ENCODE measurements at regions not wholly inside any gene's neighbourhood (a gene's known extent, or its start where the extent isn't known, plus 50 kb on each side); places are given as distances from the start of the nearest gene placed in this dataset.

GRCh38 chr15:37339856-37340255 is 239.5 kb upstream of the MEIS2 start:
- Histone ChIP-seq H4K91ac (ENCODE audit: low read depth, low read length) (no peak overlapping the region), H3K27me3 (ENCODE audit: insufficient read depth, low read length) (no peaks in the 10 kb centered on the region), H2BK120ac (ENCODE audit: insufficient read depth, low read length, poor library complexity) (no peak overlapping the region), H3K36me3 (ENCODE audit: control insufficient read depth in 1 of 2, insufficient read depth in 2 of 2, low read length in 2 of 2) (no peaks in the 10 kb centered on the region), H3K4me2 (ENCODE audit: low read length) (no peak overlapping the region), H2AK5ac (ENCODE audit: low read length) (no peak overlapping the region), H3K4ac (ENCODE audit: low read depth, low read length) (no peak overlapping the region), H3K4me3 (ENCODE audit: low read depth, low read length) (no peak overlapping the region), H3K23ac (ENCODE audit: low read length) (no peak overlapping the region), H2BK5ac (ENCODE audit: low read depth, low read length, poor library complexity) (no peak overlapping the region), H3K79me2 (ENCODE audit: control insufficient read depth, insufficient read depth, low read length, poor library complexity) (no peaks in the 10 kb centered on the region), H3K27ac (ENCODE audit: low read depth, low read length) (no peak overlapping the region), H4K8ac (ENCODE audit: low read depth, low read length) (no peak overlapping the region), H3K4me1 (ENCODE audit: control insufficient read depth in 1 of 2, insufficient read depth in 2 of 2, low read length in 2 of 2) (no peaks in the 10 kb centered on the region), H3K18ac (ENCODE audit: low read length) (no peak overlapping the region), H3K79me1 (ENCODE audit: low read length) (no peaks in the 10 kb centered on the region), H2AFZ (ENCODE audit: insufficient read depth, low read length, poor library complexity) (no peak overlapping the region), H3K14ac (ENCODE audit: low read length) (no peak overlapping the region), H3K9ac (ENCODE audit: low read length) (no peak overlapping the region), H3K9me3 (ENCODE audit: insufficient read depth, low read depth, low read length) (no peaks in the 10 kb centered on the region), H2BK12ac (ENCODE audit: low read length) (no peak overlapping the region), H4K12ac (ENCODE audit: low read depth, low read length) (no peak overlapping the region)
- DNase-seq = no peak
- no CpG with 5 or more reads among the region's 3 CpGs for WGBS (ENCODE audit: extremely low coverage, insufficient coverage, insufficient read length)

DNA sequence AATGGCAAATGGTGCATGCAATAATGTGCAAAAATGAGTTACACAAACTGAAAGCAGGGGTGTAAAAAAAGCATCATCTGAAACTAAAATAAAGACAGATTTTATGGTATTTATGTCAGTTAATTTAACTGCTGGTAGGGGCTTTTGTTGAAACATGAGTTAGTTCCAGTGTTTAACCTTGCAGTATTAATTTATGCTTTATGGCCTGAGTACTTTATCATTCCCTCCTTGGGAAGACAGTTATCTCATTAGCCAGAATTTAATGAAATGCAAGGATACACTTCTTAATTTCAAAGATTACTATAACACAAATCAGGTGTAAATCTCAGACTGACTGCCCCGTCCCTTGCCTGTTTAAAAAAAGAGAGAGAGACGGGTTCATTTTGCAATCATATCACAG is 240.1 kb upstream of the MEIS2 start:
- DNase-seq = no peak
- no peaks in the 10 kb centered on the region for H3K79me1 ChIP-seq (ENCODE audit: low read length)
- H3K4me3 ChIP-seq (ENCODE audit: low read depth, low read length) = no peak overlapping the region
- no CpG with 5 or more reads among the region's 2 CpGs for WGBS (ENCODE audit: extremely low coverage, insufficient coverage, insufficient read length)
- H3K14ac ChIP-seq (ENCODE audit: low read length) = no peak overlapping the region
- no peak overlapping the region for H3K18ac ChIP-seq (ENCODE audit: low read length)
- H4K8ac ChIP-seq (ENCODE audit: low read depth, low read length) = no peak overlapping the region
- H3K27ac ChIP-seq (ENCODE audit: low read depth, low read length) = no peak overlapping the region
- H4K91ac ChIP-seq (ENCODE audit: low read depth, low read length) = no peak overlapping the region
- H3K4me2 ChIP-seq (ENCODE audit: low read length) = no peak overlapping the region
- H2BK12ac ChIP-seq (ENCODE audit: low read length) = no peak overlapping the region
- H2AK5ac ChIP-seq (ENCODE audit: low read length) = no peak overlapping the region
- no peaks in the 10 kb centered on the region for H3K27me3 ChIP-seq (ENCODE audit: insufficient read depth, low read length)
- no peak overlapping the region for H4K12ac ChIP-seq (ENCODE audit: low read depth, low read length)
- no peak overlapping the region for H3K9ac ChIP-seq (ENCODE audit: low read length)
- no peak overlapping the region for H3K4ac ChIP-seq (ENCODE audit: low read depth, low read length)
- no peak overlapping the region for H2AFZ ChIP-seq (ENCODE audit: insufficient read depth, low read length, poor library complexity)
- H2BK5ac ChIP-seq (ENCODE audit: low read depth, low read length, poor library complexity) = no peak overlapping the region
- no peaks in the 10 kb centered on the region for H3K9me3 ChIP-seq (ENCODE audit: insufficient read depth, low read depth, low read length)
- H3K4me1 ChIP-seq (ENCODE audit: control insufficient read depth in 1 of 2, insufficient read depth in 2 of 2, low read length in 2 of 2) = no peaks in the 10 kb centered on the region
- H3K79me2 ChIP-seq (ENCODE audit: control insufficient read depth, insufficient read depth, low read length, poor library complexity) = no peaks in the 10 kb centered on the region
- no peak overlapping the region for H3K23ac ChIP-seq (ENCODE audit: low read length)
- H2BK120ac ChIP-seq (ENCODE audit: insufficient read depth, low read length, poor library complexity) = no peak overlapping the region
- no peaks in the 10 kb centered on the region for H3K36me3 ChIP-seq (ENCODE audit: control insufficient read depth in 1 of 2, insufficient read depth in 2 of 2, low read length in 2 of 2)

GRCh38 chr15:37359101-37359892 is 258.9 kb upstream of the MEIS2 start:
- Histone ChIP-seq H3K4me2 (ENCODE audit: low read length) (no peak overlapping the region), H3K36me3 (ENCODE audit: control insufficient read depth in 1 of 2, insufficient read depth in 2 of 2, low read length in 2 of 2) (no peaks in the 10 kb centered on the region), H2AK5ac (ENCODE audit: low read length) (no peak overlapping the region), H3K27me3 (ENCODE audit: insufficient read depth, low read length) (no peaks in the 10 kb centered on the region), H4K91ac (ENCODE audit: low read depth, low read length) (no peak overlapping the region), H2BK5ac (ENCODE audit: low read depth, low read length, poor library complexity) (no peak overlapping the region), H3K79me2 (ENCODE audit: control insufficient read depth, insufficient read depth, low read length, poor library complexity) (no peaks in the 10 kb centered on the region), H3K79me1 (ENCODE audit: low read length) (no peaks in the 10 kb centered on the region), H3K27ac (ENCODE audit: low read depth, low read length) (no peak overlapping the region), H2AFZ (ENCODE audit: insufficient read depth, low read length, poor library complexity) (no peak overlapping the region), H4K12ac (ENCODE audit: low read depth, low read length) (no peak overlapping the region), H3K9me3 (ENCODE audit: insufficient read depth, low read depth, low read length) (no peaks in the 10 kb centered on the region), H3K18ac (ENCODE audit: low read length) (no peak overlapping the region), H3K4me3 (ENCODE audit: low read depth, low read length) (no peak overlapping the region), H2BK120ac (ENCODE audit: insufficient read depth, low read length, poor library complexity) (no peak overlapping the region), H3K23ac (ENCODE audit: low read length) (no peak overlapping the region), H2BK12ac (ENCODE audit: low read length) (no peak overlapping the region), H3K4me1 (ENCODE audit: control insufficient read depth in 1 of 2, insufficient read depth in 2 of 2, low read length in 2 of 2) (no peaks in the 10 kb centered on the region), H3K9ac (ENCODE audit: low read length) (no peak overlapping the region), H3K14ac (ENCODE audit: low read length) (no peak overlapping the region), H3K4ac (ENCODE audit: low read depth, low read length) (no peak overlapping the region), H4K8ac (ENCODE audit: low read depth, low read length) (no peak overlapping the region)
- 100% methylated on average over 2 of the region's 8 CpGs for WGBS (ENCODE audit: extremely low coverage, insufficient coverage, insufficient read length)
- no peak for DNase-seq

- Histone ChIP-seq H3K4me2 (ENCODE audit: low read length) (no peak overlapping the region), H3K27me3 (ENCODE audit: insufficient read depth, low read length) (no peaks in the 10 kb centered on the region), H3K9ac (ENCODE audit: low read length) (no peak overlapping the region), H3K14ac (ENCODE audit: low read length) (no peak overlapping the region), H3K36me3 (ENCODE audit: control insufficient read depth in 1 of 2, insufficient read depth in 2 of 2, low read length in 2 of 2) (no peaks in the 10 kb centered on the region), H3K23ac (ENCODE audit: low read length) (no peak overlapping the region), H3K27ac (ENCODE audit: low read depth, low read length) (no peak overlapping the region), H2AFZ (ENCODE audit: insufficient read depth, low read length, poor library complexity) (no peak overlapping the region), H2BK12ac (ENCODE audit: low read length) (no peak overlapping the region), H3K4ac (ENCODE audit: low read depth, low read length) (no peak overlapping the region), H3K79me2 (ENCODE audit: control insufficient read depth, insufficient read depth, low read length, poor library complexity) (no peaks in the 10 kb centered on the region), H2BK120ac (ENCODE audit: insufficient read depth, low read length, poor library complexity) (no peak overlapping the region), H4K12ac (ENCODE audit: low read depth, low read length) (no peak overlapping the region), H3K4me1 (ENCODE audit: control insufficient read depth in 1 of 2, insufficient read depth in 2 of 2, low read length in 2 of 2) (no peaks in the 10 kb centered on the region), H3K79me1 (ENCODE audit: low read length) (no peaks in the 10 kb centered on the region), H4K91ac (ENCODE audit: low read depth, low read length) (no peak overlapping the region), H3K9me3 (ENCODE audit: insufficient read depth, low read depth, low read length) (no peaks in the 10 kb centered on the region), H4K8ac (ENCODE audit: low read depth, low read length) (no peak overlapping the region), H3K4me3 (ENCODE audit: low read depth, low read length) (no peak overlapping the region), H2BK5ac (ENCODE audit: low read depth, low read length, poor library complexity) (no peak overlapping the region), H3K18ac (ENCODE audit: low read length) (no peak overlapping the region), H2AK5ac (ENCODE audit: low read length) (no peak overlapping the region)
- WGBS (ENCODE audit: extremely low coverage, insufficient coverage, insufficient read length) = no CpG with 5 or more reads among the region's 6 CpGs
- no peak for DNase-seq
Observed at GRCh38 chr15:37359893-37360290, 259.5 kb upstream of the MEIS2 start.

All from trophoblast cell (in vitro differentiated cells and primary cell).